ENCODE measurements at regions not wholly inside any gene's neighbourhood (a gene's known extent, or its start where the extent isn't known, plus 50 kb on each side); places are given as distances from the start of the nearest gene placed in this dataset.

DNA sequence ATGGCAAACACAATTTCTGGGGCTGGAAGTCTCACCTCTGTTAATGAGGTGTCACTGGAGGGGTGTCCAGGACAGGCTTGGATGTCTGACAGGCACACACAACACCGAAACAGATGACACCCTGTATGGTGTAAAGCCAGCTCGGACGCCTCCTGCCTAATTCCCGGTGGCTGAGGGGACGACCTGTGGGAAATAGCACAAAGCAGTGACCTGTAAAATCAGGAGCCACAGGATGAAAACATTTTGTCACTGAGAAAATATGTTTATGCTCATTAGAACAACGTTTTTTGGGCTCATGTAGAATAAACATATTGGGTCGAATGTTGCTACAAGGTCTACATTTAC lies 285.0 kb upstream of the RTL1 start:
- TF ChIP-seq, protein P1, sequence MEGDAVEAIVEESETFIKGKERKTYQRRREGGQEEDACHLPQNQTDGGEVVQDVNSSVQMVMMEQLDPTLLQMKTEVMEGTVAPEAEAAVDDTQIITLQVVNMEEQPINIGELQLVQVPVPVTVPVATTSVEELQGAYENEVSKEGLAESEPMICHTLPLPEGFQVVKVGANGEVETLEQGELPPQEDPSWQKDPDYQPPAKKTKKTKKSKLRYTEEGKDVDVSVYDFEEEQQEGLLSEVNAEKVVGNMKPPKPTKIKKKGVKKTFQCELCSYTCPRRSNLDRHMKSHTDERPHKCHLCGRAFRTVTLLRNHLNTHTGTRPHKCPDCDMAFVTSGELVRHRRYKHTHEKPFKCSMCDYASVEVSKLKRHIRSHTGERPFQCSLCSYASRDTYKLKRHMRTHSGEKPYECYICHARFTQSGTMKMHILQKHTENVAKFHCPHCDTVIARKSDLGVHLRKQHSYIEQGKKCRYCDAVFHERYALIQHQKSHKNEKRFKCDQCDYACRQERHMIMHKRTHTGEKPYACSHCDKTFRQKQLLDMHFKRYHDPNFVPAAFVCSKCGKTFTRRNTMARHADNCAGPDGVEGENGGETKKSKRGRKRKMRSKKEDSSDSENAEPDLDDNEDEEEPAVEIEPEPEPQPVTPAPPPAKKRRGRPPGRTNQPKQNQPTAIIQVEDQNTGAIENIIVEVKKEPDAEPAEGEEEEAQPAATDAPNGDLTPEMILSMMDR (IDR thresholded peaks at IDR 0.05): no peak
- no peak for TF ChIP-seq POLR2A (IDR thresholded peaks at IDR 0.05)
- Histone ChIP-seq H3K27ac (no peak overlapping the region), H3K27me3 (no peaks in the 10 kb centered on the region), H3K36me3 (no peaks in the 10 kb centered on the region), H3K9me3 (no peaks in the 10 kb centered on the region), H3K4me1 (no peaks in the 10 kb centered on the region), H3K4me3 (no peak overlapping the region)
- no peak for DNase-seq

DNA sequence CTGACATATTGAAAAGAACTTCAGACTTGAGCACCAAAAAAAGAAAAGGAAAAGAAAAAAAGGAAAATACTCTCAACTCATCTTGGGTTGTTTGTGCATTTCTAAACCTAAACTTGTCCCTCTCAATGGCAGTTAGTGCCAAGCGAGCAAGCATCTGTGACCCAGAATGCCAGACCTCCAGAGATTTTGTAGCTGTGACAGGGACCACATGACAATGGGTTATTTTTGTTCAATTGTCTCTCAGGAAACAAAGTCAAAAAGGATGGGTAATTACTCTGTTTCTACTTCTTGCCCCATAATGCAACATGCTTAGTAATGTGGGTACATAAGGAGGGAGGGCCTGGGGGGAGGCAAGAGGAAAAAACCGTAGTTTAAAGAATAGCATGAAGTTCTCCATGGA lies 285.7 kb upstream of the RTL1 start:
- no peak for DNase-seq
- Histone ChIP-seq H3K4me1 (no peaks in the 10 kb centered on the region), H3K36me3 (no peaks in the 10 kb centered on the region), H3K27me3 (no peaks in the 10 kb centered on the region), H3K4me3 (no peak overlapping the region), H3K27ac (no peak overlapping the region), H3K9me3 (no peaks in the 10 kb centered on the region)
- TF ChIP-seq POLR2A (IDR thresholded peaks at IDR 0.05): no peak

DNA sequence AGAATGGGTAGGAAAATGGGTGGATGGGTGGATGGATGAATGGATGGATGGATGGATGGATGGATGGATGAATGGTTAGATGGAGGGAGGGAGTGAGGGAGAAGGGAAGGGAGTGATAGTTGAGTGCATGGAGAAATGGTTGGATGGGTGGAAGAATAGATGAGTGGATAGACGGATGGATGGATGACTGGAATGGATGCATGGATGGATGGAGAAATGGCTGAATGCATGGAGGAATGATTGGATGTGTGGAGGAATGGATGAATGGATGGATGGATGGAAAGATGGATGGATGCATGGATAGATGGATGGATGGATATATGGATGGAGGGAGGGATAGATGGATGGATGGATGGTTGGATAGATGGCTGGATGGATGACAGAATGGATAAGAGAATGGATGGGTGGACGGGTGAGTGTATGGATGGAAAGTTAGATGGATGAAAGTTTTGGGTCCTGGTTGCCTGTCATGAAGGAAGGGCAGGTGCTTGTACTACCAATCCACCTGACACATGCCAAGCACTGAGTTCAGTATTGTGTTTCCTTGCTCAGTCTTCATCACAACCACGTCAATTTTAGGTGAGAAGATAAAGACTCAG lies 286.5 kb upstream of the RTL1 start:
- H3K27ac ChIP-seq: no peak overlapping the region
- H3K9me3 ChIP-seq: no peaks in the 10 kb centered on the region
- no peaks in the 10 kb centered on the region for H3K4me1 ChIP-seq
- no peaks in the 10 kb centered on the region for H3K27me3 ChIP-seq
- H3K4me3 ChIP-seq: no peak overlapping the region
- no peak for DNase-seq
- TF ChIP-seq POLR2A (IDR thresholded peaks at IDR 0.05): no peak
- H3K36me3 ChIP-seq: no peaks in the 10 kb centered on the region

DNA sequence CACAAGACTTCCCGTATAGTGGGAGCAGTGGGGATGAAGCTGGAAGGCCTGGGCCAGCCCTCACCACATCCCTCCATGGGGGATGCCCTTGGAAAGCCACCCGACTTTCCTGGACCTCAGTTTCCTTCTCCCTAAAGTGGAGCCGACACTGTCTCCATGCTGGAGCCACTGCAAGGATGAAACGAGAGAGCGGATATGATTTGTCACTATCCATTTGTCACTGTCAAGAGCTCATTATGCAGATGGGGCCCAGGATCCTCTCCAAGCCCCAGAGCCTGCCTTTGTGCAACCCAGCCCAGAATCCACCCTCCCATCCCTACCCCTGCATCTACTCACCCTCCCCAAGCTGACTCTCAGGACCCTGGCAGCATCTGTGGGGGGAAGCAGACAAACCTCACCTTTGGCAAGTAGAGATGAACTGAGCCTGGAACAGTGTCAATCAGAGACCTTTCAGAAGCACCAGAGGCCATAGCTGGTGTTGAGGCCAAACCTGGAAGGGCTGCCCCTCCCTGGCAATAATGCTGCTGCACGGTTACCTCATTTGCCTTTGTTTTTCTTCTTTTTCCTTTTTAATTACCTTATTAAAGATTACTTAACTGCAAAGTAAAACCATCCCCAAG lies 287.7 kb upstream of the RTL1 start:
- Histone ChIP-seq H3K4me3 (no peak overlapping the region), H3K27me3 (no peaks in the 10 kb centered on the region), H3K4me1 (no peaks in the 10 kb centered on the region), H3K36me3 (no peaks in the 10 kb centered on the region), H3K27ac (no peak overlapping the region), H3K9me3 (no peaks in the 10 kb centered on the region)
- TF ChIP-seq, protein P1 (IDR thresholded peaks at IDR 0.05): no peak
- no peak for TF ChIP-seq POLR2A (IDR thresholded peaks at IDR 0.05)
- peak in 1 of 3 donors; percentile 19 for DNase-seq

DNA sequence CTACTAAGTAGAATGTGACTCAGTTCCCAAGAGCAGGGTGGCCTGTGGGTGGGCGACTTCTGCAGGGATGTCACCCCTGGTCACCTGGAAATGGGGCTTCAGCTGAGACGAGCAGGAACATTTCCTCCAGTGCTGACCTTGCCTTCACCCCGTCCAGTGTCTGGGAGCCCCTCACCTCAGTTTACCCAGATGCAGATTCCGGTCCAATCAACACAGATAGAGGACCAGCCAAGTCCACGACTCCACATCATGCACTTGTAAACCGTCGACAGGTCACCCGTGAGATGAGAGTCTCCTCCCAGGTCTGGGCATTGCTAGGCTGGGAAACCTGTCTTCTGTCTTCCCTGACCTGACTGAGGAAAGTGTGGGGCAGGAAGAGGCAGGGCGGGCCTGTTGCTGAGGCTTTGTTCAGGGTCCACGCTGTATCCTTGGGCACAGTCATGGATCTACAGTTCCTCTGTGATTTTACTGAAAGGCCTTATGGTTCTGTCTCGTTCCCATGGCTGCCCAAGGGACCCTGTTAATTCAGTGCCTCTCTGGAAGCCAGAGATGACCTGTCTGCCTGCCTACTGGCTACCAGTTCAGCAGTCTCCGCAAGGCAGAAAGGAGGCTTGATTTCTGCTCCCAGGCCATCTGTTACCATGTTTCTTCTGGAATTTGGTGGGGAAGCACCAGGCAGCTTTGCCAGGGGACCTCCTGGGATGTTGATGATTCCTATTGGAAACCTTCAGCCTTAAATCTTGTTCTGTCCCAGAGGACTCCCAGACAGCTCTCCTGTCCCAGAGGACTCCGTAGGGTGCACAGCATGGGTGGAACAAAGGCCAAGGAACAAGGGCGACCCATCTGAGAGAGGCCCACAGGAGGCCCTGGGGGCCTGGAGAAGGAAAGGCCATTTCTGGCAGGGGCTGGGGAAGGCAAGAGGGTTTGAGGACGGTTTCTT lies 288.5 kb upstream of the RTL1 start:
- no peaks in the 10 kb centered on the region for H3K36me3 ChIP-seq
- no peaks in the 10 kb centered on the region for H3K27me3 ChIP-seq
- no peaks in the 10 kb centered on the region for H3K9me3 ChIP-seq
- H3K27ac ChIP-seq: no peak overlapping the region
- H3K4me1 ChIP-seq: no peaks in the 10 kb centered on the region
- peak in 2 of 3 donors; percentile 24 to 37 for DNase-seq
- TF ChIP-seq, protein P1 (IDR thresholded peaks at IDR 0.05): no peak
- TF ChIP-seq POLR2A (IDR thresholded peaks at IDR 0.05): no peak
- no peak overlapping the region for H3K4me3 ChIP-seq

DNA sequence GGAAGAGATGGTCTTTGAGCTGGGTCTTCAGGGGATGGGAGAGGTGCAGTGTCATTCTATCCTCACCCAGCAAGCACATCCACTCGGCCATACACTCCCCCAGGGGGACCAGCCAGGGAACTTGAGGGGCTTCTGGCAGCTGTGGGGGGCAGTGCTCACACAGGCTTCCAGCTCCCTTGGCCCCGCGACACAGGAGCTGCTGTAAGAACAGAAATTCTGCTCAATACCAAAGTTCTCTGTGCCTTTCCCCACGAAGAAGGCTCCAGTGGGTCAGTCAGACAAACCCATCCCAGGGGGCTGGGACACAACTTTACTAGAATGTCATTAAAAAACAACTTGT lies 289.1 kb upstream of the RTL1 start:
- no peak overlapping the region for H3K4me3 ChIP-seq
- no peaks in the 10 kb centered on the region for H3K4me1 ChIP-seq
- TF ChIP-seq, protein P1 (IDR thresholded peaks at IDR 0.05): no peak
- no peaks in the 10 kb centered on the region for H3K9me3 ChIP-seq
- peak in 2 of 3 donors; percentile 8 to 20 for DNase-seq
- H3K27ac ChIP-seq: no peak overlapping the region
- H3K36me3 ChIP-seq: no peaks in the 10 kb centered on the region
- no peaks in the 10 kb centered on the region for H3K27me3 ChIP-seq
